ENCODE measurements at regions not wholly inside any gene's neighbourhood (a gene's known extent, or its start where the extent isn't known, plus 50 kb on each side); places are given as distances from the start of the nearest gene placed in this dataset.

DNA sequence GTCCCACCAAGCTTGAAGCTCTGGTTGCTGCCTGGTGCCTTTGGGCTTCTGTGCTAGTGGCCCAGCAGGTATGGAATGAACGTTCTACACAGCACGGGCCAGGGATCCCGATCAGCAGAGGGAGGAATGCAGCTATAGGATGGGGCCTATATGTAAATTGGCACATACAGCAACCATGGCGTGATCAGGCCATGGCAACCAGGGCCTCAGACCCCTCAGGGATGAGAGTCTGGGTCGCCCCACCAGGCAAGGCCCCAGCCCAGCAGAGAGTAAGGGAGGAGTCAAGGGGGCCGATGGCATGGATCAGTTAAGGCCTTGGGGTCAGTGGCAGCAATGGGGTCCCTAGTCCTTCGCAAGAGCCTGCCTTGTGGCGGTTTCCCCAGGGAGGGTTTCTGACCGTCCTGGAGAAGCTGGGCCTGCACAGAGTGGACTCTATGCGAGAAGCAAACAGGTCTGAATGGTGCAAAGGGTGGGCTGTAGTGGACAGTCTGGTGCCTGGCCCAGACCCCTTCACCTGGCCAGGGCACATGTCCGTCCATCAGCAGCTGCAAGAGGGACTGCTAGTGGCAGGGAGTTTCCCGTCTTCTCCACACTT is 98.2 kb upstream of the SLC22A11 start:
- DNase-seq = no peak

DNA sequence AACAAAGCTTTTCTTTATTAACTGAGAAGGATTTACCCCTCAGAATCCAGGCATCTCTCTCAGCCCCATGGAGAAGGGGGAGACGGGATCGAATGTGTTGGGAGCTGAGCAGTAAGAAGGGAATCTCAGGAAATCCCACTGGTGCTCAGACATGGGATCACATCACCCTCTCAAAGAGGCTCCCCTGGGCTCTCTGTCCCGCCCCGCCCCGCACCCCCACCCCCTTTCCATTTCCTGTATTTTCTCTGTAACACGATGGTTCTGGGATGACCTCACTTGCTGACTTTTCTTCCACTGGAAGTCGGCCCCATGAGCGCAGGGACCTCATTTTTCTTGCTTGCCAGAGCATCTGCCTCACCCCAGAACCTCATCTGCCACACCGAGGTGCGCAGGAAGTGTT is 96.7 kb upstream of the SLC22A11 start:
- no peak for DNase-seq

DNA sequence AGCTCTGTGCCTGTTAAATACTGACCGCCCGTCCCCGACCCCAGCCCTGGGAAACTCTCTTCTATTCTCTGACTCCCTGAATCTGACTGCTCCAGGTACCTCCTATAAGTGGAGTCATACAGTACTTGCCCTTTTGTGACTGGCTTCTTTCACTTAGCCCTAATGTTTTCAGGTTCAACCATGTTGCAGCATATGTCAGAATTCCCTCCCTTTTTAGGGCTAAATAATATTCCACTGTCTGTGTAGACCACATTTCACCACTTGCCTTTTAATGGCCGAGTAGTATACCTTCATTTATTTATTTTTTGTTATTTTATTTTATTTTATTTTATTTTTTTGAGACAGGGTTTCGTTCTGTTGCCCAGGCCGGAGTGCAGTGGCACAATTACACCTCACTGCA is 96.1 kb upstream of the SLC22A11 start:
- DNase-seq = no peak

DNA sequence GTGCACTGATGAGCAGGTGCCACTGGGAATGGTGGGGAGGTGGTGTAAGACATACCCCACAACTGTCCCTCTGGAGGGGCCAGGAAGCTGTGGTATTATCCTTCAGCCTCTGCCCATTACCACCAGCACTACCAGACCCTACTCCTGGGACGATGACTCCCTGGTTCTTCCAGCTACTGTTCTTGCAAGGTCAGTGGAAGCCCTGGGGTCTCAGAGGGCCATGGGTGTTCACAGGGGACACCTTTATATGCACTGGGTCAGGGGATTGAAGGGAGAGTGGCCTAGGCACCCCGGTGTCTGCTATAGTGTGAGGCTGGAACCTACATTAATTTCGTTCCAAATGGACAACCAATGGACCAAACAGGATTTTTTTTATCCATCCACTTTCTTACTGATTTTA is 94.7 kb upstream of the SLC22A11 start:
- DNase-seq = no peak

DNA sequence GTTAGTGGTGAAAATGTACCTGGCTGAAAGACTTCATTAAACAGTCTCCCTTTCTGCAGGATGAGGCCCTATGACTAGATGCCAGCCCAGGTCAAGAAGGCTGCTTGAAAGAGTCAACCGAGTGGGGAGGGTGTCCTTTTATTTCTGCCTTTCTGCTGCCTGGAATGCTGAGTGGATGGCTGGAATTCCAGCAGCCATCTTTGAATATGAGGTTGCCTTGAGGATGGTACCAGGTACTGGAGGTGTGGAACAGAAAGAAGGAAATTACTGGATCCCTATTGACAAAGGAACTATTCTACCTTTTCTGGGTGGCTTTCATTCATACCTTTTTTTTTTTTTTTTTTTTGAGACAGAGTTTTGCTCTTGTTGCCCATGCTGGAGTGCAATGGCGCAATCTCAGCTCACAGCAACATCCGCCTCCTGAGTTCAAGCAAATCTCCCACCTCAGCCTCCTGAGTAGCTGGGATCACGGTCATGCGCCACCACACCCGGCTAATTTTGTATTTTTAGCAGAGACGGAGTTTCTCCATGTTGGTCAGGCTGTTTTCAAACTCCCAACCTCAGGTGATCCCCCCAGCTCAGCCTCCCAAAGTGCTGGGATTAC is 89.5 kb upstream of the SLC22A11 start:
- DNase-seq = no peak

DNA sequence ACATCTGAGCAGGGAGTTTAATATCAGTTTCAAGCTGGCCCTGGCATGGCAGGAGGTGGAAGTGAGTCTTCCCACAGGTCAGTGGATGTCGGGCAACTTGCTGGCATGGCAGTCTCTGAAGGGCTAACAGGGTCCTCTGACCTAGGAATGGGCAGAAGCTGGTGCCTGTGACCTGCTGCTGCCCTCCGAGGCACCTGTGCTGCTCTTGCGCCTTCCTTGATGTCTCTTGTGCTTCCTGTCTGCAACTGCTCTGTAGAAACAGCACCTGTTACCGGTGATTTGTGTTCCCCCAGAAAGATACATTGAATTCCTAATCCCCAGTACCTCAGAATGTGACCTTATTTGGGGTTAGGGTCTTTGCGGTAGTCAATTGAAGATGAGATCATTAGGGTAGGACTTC is 86.5 kb upstream of the SLC22A11 start:
- DNase-seq = no peak

DNA sequence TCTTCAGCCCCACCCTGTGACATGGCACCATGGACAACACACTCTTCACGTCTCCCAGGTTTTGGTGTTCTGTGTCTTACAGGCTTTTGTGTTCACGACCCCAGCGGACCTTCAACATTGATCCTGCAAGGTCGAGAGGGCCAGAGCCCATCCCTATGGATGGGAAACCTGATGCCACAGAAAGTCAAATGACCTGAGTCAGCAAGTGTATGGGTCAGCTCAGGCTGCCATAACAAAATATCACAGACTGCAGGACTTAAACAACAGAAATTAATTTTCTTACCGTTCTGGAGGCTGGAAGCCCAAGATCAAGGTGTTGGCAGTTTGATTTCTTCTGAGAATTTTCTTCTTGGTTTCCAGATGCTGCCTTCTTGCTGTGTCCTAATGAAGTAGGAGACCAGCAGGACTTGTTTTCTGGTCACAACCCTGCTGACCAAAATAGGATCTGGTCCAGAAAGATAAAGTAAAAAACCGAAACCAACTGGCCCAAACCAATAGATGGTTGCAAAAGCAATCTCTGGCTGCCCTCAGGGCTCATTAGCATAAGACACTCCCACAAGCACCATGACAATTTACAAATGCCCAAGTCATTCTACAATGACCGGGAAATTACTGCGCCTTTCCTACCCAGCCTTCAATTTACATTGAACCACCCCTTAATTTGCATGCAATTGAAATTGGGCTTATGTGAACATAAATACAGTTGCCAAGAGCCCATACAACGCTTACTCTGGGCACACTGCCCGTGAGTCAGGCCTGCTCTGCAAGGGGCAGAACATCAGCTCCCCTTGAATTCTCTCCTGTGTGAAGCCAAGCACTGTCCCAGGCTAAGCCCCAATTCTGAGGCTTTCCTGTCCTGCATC is 82.9 kb upstream of the SLC22A11 start:
- no peak for DNase-seq

DNA sequence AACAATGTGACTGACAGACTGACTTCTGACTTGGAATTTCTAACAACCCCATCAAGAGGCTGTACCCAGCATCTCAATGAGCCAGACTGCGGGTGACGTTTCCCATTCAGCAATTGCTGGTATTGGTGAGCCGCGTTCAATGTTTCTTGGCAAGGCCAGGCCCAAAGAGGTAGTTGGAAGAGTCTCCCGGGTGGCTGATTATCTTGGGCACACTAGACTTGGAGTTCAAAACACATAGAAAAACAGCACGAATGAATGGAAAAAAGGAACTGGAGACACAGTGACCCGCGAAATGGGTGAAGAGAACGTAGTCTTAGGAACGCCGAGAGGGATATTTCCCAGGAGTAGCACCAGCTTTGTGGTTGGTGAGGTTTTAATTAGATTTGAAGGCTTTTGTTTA is 81.1 kb upstream of the SLC22A11 start:
- DNase-seq = no peak

DNA sequence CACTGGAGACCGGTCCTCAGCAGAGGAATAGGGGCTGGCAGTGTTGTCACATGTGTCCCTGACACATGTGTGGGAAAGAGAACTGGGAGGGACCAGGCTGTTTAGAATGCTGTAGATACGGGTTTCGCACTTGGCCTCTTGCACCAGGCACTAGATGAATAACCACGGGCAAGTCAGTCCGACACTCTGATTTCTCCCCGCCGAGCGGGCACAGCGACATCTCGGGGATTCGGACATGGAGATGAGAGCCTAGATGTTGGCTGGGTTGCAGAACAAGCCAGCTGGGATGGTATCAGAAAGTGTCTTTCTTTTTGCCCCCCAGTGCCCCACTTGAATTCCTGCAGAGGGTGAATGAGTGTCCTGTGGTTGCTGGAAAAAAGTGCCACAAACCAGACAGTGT is 80.6 kb upstream of the SLC22A11 start:
- DNase-seq = no peak

DNA sequence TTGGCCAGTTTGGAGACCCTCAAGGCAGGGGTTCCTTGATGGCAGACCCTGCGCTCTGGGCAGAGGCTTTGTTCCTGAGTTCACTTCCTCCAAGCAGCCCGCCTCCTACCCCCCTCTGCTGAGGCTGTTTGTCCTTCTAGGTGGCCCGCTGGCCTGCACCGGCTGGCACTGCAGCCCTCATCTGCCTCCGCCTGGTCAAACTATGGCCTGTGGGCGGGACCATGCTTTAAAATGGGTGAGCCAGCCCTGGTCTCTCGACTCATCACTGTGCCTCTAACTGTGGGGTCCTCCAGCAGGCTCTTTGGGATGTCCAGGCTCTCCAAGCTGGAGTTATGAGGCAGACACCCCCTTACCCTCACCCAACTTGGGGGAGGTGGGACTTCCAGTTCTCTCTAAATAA is 78.9 kb upstream of the SLC22A11 start:
- no peak for DNase-seq

DNA sequence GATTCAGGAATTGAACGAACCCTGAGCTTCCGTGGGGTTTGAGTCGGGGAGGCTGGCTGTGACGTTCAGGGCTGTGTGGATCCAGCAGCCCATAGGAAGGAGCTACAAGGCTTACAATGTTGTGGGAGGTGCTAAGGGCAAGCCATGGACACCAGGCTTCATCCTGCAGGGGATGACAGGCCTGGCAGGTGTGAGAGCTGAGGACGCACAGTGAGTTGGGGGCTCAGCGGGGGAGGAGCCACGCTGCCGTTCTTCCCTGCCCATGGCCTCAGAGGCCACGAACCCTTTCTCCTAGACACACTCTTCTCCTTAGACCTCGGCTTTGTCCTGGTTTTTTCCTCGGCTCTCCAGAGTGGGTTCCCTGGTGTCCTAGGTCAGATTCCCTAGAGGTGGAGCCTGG is 78.1 kb upstream of the SLC22A11 start:
- no peak for DNase-seq

DNA sequence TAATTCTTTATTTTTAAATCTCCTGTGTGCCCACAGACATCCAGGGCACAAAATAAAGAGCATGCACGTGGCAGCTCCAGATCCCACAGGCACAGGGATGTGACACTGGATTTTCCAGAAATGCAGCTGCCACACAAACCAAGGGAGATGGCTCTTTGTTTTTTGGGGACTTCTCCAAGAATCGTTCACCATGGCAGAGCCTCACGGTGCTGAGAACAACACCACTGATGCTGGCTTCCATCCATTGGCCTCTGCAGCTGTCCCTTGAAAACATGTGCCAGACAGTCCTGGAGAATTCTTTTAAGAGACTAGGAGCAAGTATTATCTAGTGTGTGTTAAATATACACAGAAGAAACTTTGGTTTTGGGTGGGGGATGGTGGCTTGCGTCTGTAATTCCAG is 73.2 kb upstream of the SLC22A11 start:
- no peak for DNase-seq

DNA sequence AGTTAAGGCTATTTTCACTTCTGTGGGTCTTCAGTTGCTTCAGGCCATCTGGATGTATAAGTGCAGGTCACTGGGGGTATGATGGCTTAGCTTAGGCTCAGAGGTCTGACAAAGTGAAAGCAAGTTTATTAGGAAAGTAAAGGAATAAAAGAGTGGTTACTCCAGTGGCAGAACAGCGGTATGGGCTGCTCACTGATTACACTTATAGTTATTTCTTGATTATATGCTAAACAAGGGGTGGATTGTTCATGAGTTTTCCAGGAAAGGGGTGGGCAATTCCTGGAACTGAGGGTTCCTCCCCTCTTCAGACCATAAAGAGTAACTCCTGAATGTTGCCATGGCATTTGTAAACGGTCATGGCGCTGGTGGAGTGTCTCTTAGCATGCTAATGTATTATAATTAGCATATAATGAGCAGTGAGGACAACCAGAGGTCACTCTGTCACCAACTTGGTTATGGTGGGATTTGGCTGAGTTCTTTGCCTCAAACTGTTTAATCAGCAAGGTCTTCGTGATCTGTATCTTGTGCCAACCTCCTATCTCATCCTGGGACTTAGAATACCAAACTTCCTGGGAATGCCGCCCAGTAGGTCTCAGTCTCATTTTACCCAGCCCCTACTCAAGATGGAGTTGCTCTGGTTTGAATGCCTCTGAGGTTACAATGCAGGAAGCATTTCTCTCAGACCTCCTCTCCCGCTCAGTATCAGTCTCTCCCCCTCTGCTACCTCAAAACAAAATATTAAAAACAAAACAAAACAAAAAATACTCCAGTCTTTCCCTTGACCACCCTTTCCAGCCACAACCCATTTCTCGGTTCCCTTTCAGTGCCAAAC is 71.3 kb upstream of the SLC22A11 start:
- no peak for DNase-seq

DNA sequence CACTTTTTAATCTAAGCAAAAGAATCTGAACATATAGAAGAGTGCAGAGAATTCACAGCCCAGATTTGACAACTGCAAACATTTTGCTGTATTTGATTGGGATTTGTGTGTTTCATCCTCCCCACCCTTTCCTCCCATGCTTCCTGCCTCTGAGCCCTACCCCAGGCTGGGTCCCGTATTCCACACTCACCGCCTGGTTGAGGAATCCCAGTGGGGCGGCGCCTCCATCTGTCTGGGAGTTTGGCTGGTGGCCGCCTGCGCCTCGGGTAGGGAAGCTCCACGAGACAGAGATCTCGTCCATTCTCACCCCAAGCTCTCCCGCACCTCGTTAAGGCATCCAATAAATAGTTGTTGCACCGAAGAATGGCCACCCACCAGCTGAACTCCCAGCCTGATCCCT is 70.7 kb upstream of the SLC22A11 start:
- no peak for DNase-seq

DNA sequence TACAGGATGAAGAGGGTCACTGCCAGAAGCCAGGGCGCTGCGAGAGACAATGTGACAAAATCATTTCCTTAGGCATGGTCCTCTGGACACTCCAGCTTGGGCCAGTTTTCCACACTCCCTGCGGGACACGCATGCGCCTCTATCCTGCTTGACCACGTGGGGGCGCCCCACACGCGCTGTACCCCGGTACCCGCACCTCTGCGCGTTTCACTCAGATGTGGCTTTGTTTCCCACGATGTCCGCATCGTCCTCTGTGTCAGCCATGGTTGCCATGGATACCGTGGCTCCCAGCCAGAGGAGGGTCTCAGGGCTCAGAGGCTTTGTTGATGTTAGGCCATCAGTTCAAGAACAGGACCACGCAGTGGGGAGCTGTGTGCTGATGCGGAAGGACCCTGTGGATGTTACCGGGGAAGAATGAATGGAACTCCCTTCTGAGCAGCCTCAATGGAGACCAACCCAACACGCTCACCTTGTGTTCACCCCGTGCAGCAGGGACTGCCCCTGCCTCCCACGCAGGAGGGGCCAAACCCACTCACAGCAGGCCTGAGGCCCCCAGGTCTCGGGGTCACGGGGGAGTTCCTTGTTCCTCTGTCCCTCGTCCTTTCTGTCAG is 65.8 kb upstream of the SLC22A11 start:
- DNase-seq = peak; percentile 44

DNA sequence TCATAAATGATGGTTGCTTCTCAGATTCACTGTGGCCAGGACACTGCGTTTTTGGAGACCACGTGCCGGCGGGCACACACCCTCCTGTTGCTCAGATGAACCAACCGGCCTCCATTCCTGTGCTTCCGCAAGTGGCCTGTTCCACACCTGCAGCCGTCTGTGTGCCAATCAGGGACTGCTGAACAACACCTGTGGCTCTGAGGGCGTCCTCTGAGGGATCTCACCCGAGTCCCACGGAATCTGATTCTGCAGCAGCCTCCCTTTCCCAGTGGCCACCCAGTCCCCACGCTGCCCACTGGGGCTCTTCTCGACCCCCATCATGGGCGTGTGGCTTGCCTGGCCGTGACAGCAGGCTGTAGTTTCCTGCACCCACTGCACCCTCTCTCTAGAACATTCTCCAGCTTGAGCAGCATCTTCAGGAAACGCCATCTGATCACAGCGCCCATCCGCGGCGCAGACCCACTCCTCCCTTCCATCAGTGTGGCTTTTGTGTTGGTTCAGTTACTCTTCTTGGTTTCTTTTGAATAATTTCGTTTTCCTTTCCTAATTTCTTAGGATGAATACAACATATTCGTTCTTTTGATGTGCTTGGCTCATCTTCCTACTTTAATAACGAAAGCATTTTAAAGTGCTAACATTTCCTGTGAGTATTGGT is 65.1 kb upstream of the SLC22A11 start:
- DNase-seq = no peak

DNA sequence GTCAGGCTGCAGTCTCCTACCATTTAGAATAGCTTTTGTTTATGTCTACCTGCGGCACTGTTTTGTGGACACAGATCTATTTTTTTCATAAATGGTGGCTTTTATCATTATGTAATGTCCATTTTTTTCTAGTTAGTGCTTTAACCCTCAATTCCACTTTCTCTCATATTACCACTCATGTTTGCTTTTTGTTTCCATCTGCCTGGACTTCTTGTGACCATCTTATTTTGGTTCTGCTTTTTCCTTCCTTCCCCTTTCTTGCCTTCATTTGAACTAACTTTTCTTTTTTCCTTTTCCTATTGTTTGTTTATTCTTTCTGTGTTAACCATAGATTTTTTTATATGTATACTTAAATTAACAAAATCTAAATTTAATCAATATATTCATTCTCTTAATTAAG is 63.2 kb upstream of the SLC22A11 start:
- no peak for DNase-seq

DNA sequence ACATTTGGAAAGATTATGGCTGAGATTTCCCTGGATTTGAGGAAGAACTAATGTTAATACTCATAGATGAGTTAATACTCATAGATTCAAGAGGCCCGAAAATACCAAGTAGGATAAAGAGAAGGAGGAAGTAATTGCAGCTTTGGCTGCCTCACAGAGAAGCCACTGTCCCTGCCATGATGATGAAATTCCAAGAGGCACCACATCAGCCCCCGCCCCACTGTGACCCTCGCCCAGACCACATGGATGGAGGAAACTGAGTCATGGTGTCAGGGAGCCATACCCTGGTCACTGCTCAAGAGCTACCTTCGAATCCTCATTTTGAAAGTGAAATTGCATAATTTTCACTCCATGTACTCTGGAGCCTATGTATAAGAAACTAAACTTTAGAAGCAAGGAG is 57.6 kb upstream of the SLC22A11 start:
- DNase-seq = peak; percentile 28

DNA sequence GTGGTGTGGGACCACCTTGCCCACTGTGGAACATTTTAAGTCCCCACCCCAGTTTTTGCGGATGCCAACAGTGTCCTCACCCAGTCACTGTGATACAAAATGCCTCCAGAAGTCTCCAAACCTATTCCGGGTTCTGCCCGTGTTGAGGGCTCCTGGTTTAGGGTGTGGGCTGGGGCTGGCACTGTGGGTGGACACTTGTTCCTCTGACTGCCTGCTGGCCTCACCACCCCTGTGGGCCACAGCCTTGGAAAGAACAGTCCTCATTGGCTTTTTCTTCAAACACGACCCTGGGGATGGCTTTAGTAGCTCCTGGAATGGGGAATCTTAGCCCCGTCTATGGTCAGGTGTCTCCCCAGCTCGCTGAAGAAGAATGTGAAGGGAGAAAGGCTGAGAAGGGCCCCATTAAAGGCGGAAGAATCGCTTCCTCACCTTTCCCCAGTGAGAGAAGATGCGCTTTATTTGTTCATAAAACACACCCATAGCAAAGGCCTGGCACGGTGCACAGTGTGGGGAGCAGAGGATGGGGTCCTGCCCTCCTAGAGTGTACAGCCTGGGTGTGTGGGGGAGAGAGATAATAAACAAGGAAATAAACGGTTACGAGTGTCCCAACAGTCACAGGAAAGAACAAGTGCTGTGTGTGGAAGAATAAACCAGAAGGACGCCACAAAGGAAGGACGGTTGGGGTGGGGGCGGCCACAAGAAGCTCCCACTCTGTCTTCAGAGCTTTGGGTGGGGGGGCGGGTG is 56.3 kb upstream of the SLC22A11 start:
- no peak for DNase-seq

DNA sequence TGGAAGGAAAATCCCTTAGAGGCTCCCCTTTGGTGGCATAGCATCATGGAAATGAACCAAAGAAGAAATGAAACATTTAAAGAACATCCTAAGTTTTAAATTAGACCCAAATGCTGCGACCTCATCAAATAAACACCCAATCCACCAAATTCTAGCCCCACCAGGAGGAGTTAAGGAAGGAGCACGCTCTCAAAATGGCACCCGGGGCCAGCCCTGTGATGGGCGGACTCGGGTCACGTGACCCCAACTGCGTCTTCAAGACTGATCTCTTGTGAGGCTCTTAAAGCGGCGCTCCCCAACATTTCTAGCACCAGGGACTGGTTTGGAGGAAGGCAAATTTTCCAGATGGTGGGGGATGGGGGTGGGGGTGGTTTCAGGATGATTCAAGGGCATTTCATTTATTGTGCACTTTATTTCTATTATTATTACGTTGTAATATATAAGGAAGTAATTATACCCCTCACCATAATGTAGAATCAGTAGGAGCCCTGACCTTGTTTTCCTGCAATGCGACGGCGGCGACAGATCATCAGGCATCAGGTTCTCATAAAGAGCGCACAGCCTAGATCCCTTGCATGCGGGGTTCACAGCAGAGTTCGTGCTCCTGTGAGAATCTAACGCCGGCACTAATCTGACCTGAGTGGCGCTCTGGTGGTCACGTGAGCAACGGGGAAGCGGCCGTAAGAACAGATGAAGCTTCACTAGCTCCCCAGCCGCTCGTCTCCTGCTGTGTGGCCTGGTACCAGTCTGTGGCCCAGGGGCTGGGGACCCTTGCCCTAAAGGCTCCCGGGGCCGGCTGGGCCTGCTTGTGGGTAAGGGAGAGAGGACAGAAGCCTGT is 55.3 kb upstream of the SLC22A11 start:
- DNase-seq = no peak

Measured in CD4-positive, alpha-beta T cell treated with Interferon gamma for 1 hour (primary cell).